ENCODE measurements at regions not wholly inside any gene's neighbourhood (a gene's known extent, or its start where the extent isn't known, plus 50 kb on each side); places are given as distances from the start of the nearest gene placed in this dataset.

DNA sequence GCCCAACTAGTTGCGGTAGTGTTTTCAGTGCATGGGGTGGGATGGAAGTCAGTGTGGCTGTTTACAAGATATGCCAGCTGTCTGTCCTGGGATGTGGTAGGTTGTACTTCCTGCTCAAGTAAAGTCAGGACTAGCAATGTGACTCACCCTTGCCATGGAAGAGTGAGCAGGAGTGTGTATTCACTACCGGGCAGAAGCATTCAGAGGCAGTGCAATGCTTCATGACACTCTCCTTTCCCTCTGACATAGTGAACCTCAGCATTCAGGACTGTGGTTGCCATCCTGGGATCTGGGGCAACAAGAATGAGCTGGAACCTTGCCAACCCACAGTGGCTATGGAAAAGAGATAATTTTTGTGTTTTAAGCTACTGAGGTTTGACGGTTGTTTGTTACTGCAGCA is 68.9 kb downstream of the BOD1 start:
- Mint-ChIP-seq H3K9me3 (no peaks in the 10 kb centered on the region), H3K36me3 (no peaks in the 10 kb centered on the region), H3K4me3 (peak overlapping the region; percentile 36), H3K27me3 (ENCODE audit: insufficient read depth, low read depth) (peaks cover 4% of the 10 kb centered on the region), H3K27ac (peak overlapping the region; percentile 40), H3K4me1 (no peaks in the 10 kb centered on the region)
- Histone ChIP-seq H3K79me2 (ENCODE audit: low read depth) (no peaks in the 10 kb centered on the region), H3K4me2 (no peak overlapping the region), H3K36me3 (no peaks in the 10 kb centered on the region), H3F3A (ENCODE audit: low read depth) (no peaks in the 10 kb centered on the region), H2AFZ (replicated peaks) (no peak overlapping the region), H3K9ac (no peak overlapping the region), H3K9me3 (ENCODE audit: low read depth) (no peaks in the 10 kb centered on the region), H3K4me1 (no peaks in the 10 kb centered on the region), H3K27ac (no peak overlapping the region), H4K20me1 (ENCODE audit: low read depth) (no peaks in the 10 kb centered on the region), H3K4me3 (no peak overlapping the region), H3K27me3 (no peaks in the 10 kb centered on the region)
- DNase-seq (ENCODE audit: low spot score) = no peak
- TF ChIP-seq EZH2 (IDR thresholded peaks at IDR 0.05) = no peak
- TF ChIP-seq, protein P1, sequence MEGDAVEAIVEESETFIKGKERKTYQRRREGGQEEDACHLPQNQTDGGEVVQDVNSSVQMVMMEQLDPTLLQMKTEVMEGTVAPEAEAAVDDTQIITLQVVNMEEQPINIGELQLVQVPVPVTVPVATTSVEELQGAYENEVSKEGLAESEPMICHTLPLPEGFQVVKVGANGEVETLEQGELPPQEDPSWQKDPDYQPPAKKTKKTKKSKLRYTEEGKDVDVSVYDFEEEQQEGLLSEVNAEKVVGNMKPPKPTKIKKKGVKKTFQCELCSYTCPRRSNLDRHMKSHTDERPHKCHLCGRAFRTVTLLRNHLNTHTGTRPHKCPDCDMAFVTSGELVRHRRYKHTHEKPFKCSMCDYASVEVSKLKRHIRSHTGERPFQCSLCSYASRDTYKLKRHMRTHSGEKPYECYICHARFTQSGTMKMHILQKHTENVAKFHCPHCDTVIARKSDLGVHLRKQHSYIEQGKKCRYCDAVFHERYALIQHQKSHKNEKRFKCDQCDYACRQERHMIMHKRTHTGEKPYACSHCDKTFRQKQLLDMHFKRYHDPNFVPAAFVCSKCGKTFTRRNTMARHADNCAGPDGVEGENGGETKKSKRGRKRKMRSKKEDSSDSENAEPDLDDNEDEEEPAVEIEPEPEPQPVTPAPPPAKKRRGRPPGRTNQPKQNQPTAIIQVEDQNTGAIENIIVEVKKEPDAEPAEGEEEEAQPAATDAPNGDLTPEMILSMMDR (IDR thresholded peaks at IDR 0.05) = no peak

DNA sequence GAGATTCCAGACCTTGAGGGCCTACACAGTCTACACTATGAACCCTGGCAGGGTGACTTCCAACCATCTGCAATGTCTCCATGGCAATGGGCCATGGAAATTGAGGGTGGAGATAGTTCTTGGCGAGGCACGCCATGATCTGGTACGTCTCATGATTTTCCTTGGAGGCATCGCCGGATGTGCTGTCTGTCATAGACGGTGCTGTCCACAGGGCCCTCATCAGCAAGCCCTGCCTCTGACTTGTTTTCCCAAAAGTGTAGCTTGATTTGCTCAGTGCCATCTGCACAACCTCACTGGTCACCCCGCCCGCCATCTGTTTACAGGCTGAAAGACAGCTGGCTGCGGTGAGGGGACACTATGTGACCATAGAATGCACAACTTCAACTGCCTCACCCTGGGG is 73.5 kb downstream of the BOD1 start:
- Histone ChIP-seq H3K9me3 (ENCODE audit: low read depth) (no peaks in the 10 kb centered on the region), H3K27ac (no peak overlapping the region), H3K36me3 (no peaks in the 10 kb centered on the region), H3K9ac (no peak overlapping the region), H3K79me2 (ENCODE audit: low read depth) (no peaks in the 10 kb centered on the region), H3K4me3 (no peak overlapping the region), H3K27me3 (no peaks in the 10 kb centered on the region), H3F3A (ENCODE audit: low read depth) (no peaks in the 10 kb centered on the region), H3K4me2 (no peak overlapping the region), H3K4me1 (no peaks in the 10 kb centered on the region), H4K20me1 (ENCODE audit: low read depth) (no peaks in the 10 kb centered on the region), H2AFZ (replicated peaks) (no peak overlapping the region)
- Mint-ChIP-seq H3K4me1 (no peaks in the 10 kb centered on the region), H3K9me3 (no peaks in the 10 kb centered on the region), H3K4me3 (no peak overlapping the region), H3K36me3 (no peaks in the 10 kb centered on the region), H3K27ac (no peak overlapping the region), H3K27me3 (ENCODE audit: insufficient read depth, low read depth) (peaks cover 2% of the 10 kb centered on the region)
- DNase-seq (ENCODE audit: low spot score) = no peak
- no peak for TF ChIP-seq EZH2 (IDR thresholded peaks at IDR 0.05)

DNA sequence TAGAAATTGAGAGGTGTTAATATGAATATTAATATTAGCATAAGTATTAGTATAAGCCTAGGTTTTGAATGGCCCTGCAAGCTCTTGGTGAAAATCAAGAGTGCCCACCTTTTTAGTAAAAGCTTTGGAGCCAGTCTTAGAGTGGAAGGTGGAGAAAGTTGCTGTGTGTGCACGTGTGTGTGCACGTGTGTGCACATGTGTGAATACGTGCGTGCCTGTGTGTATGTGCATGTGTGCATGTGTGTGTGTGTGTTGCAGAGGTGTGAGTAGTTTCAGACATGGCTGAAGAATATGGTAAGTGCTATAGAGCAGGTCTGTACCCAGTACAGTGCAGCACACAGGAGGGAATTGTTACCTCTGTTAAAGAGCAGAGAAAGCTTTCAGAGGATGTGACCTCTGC is 74.3 kb downstream of the BOD1 start:
- no peak overlapping the region for H3K4me2 ChIP-seq
- Mint-ChIP-seq H3K9me3 (no peaks in the 10 kb centered on the region), H3K36me3 (no peaks in the 10 kb centered on the region), H3K27ac (no peak overlapping the region), H3K4me1 (no peaks in the 10 kb centered on the region), H3K4me3 (no peak overlapping the region), H3K27me3 (ENCODE audit: insufficient read depth, low read depth) (peaks cover 2% of the 10 kb centered on the region)
- H2AFZ ChIP-seq (replicated peaks) = no peak overlapping the region
- no peaks in the 10 kb centered on the region for H3K9me3 ChIP-seq (ENCODE audit: low read depth)
- no peak overlapping the region for H3K4me3 ChIP-seq
- H3K27ac ChIP-seq = no peak overlapping the region
- no peaks in the 10 kb centered on the region for H3K79me2 ChIP-seq (ENCODE audit: low read depth)
- no peaks in the 10 kb centered on the region for H3F3A ChIP-seq (ENCODE audit: low read depth)
- DNase-seq (ENCODE audit: low spot score) = no peak
- TF ChIP-seq, protein P1 (IDR thresholded peaks at IDR 0.05) = no peak
- no peak for TF ChIP-seq EZH2 (IDR thresholded peaks at IDR 0.05)
- TF ChIP-seq EZH2phosphoT487 (IDR thresholded peaks at IDR 0.05) = no peak
- H4K20me1 ChIP-seq (ENCODE audit: low read depth) = no peaks in the 10 kb centered on the region
- no peaks in the 10 kb centered on the region for H3K36me3 ChIP-seq
- no peaks in the 10 kb centered on the region for H3K4me1 ChIP-seq
- no peaks in the 10 kb centered on the region for H3K27me3 ChIP-seq
- no peak overlapping the region for H3K9ac ChIP-seq

DNA sequence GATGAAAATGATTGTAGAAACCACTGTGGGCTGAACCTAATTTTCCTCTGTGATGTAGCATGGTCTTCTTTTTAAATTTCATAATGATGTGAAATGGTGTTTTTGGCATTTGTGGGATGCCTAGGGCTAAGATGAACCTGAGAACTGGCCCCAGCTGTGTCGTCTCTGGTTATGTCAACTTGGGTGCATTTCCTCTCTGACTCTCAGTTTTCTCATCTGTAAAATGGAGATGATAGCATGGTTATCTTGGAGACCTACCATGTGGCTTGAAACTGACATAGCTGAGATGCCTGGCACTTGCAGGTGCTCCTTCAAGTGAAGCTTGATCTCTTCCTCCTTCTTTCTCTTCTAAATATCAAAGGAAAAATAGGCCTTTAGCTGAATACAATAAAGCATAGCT is 77.8 kb downstream of the BOD1 start:
- H3K4me1 Mint-ChIP-seq = no peaks in the 10 kb centered on the region
- no peak for TF ChIP-seq EZH2phosphoT487 (IDR thresholded peaks at IDR 0.05)
- TF ChIP-seq, protein P1 (IDR thresholded peaks at IDR 0.05) = no peak
- TF ChIP-seq EZH2 (IDR thresholded peaks at IDR 0.05) = no peak
- no peak overlapping the region for H3K27ac Mint-ChIP-seq
- no peaks in the 10 kb centered on the region for H3K36me3 Mint-ChIP-seq
- Histone ChIP-seq H3K79me2 (ENCODE audit: low read depth) (no peaks in the 10 kb centered on the region), H3K36me3 (no peaks in the 10 kb centered on the region), H3K27me3 (no peaks in the 10 kb centered on the region), H2AFZ (replicated peaks) (no peak overlapping the region), H3K4me1 (no peaks in the 10 kb centered on the region), H3K4me3 (no peak overlapping the region), H3K4me2 (no peak overlapping the region), H3K9me3 (ENCODE audit: low read depth) (no peaks in the 10 kb centered on the region), H3F3A (ENCODE audit: low read depth) (no peaks in the 10 kb centered on the region), H4K20me1 (ENCODE audit: low read depth) (no peaks in the 10 kb centered on the region), H3K27ac (no peak overlapping the region), H3K9ac (no peak overlapping the region)
- H3K4me3 Mint-ChIP-seq = no peak overlapping the region
- no peak for DNase-seq (ENCODE audit: low spot score)
- H3K27me3 Mint-ChIP-seq (ENCODE audit: insufficient read depth, low read depth) = peaks cover 15% of the 10 kb centered on the region
- no peaks in the 10 kb centered on the region for H3K9me3 Mint-ChIP-seq

All from neural progenitor cell (in vitro differentiated cells).